Small intestine (tissue), 7 donors: ENCODE measurements at regions not wholly inside any gene's neighbourhood (a gene's known extent, or its start where the extent isn't known, plus 50 kb on each side); places are given as distances from the start of the nearest gene placed in this dataset.

Experiments
- DNase-seq, 2 donors: peaks; one replicate each; pipeline versions ENCODE4 v3.0.0 to v3.0.0-alpha.2; 2013
- FAIRE-seq: peaks from 2 replicates; lab custom pipeline; 2012; peaks lifted over from hg19 to GRCh38; lab: Jason Lieb, UNC
- H3K27ac ChIP-seq, 3 donors: one replicate each; pipeline ENCODE4 v1.5.1; 2013; ENCODE audit warnings: low read length in 2 of 3, mild to moderate bottlenecking in 2 of 3, control low read depth in 1 of 3, inconsistent platforms in 1 of 3, low read depth in 1 of 3, moderate library complexity in 1 of 3
- H3K27me3 ChIP-seq, 3 donors: one replicate each; pipeline ENCODE4 v1.6.1; 2013; ENCODE audit warnings: low read length in 3 of 3, inconsistent platforms in 1 of 3; ENCODE audit not compliant: control insufficient read depth in 3 of 3, insufficient read depth in 3 of 3
- H3K36me3 ChIP-seq, 3 donors: one replicate each; pipeline ENCODE4 v1.6.1; 2013; ENCODE audit warnings: low read length in 3 of 3, inconsistent platforms in 1 of 3, low read depth in 1 of 3, mild to moderate bottlenecking in 1 of 3, moderate library complexity in 1 of 3; ENCODE audit not compliant: control insufficient read depth in 3 of 3, insufficient read depth in 2 of 3
- H3K4me1 ChIP-seq, 3 donors: one replicate each; pipeline ENCODE4 v1.6.1; 2013; ENCODE audit warnings: low read length in 2 of 3, inconsistent platforms in 1 of 3, low read depth in 1 of 3, mild to moderate bottlenecking in 1 of 3, moderate library complexity in 1 of 3; ENCODE audit not compliant: control insufficient read depth in 3 of 3, insufficient read depth in 2 of 3
- H3K4me3 ChIP-seq, 3 donors: one replicate each; pipeline ENCODE4 v1.5.1; 2013; ENCODE audit warnings: low read length in 3 of 3, control low read depth in 1 of 3, inconsistent platforms in 1 of 3, low read depth in 1 of 3, mild to moderate bottlenecking in 1 of 3, moderate library complexity in 1 of 3
- H3K9me3 ChIP-seq, 2 donors: one replicate each; pipeline ENCODE4 v1.6.1; 2013; ENCODE audit warnings: low read depth in 1 of 2, low read length in 1 of 2; ENCODE audit not compliant: control insufficient read depth in 2 of 2, insufficient read depth in 1 of 2
- WGBS, 3 donors: extraction: QIAGEN DNeasy Blood & Tissue Kit; methylation state at CpG; one replicate each; pipeline ENCODE4 v1.1.7; 2013; 5-methylcytosine and 5-hydroxymethylcytosine counted together
- donor health status: healthy with polysubstance abuse.
- donor health status: control.
- donor health status: control.
- donor health status: Bipolar disorder and iron deficiency.
- donor health status: healthy.

DNA sequence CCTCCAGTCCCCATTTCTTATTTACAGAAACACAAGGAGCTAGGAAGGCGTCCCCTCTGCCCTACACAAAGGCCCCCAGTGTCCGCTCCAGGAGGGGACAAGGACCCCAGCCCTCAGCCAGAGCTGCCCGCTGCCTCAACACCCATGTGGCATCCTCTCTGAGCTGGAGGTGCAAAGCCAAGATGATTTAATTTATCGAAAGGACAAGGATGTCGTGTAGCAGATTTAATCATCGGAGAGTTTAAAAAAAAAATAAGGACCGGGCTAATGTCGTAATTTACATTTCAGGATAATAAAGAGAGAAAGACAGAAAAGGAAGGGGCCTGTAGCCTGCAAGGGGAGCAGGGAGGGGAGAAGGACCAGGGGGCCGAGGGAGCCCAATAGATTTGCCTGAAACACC, 68.3 kb upstream of the CASZ1 start:
- FAIRE-seq: no peak

DNA sequence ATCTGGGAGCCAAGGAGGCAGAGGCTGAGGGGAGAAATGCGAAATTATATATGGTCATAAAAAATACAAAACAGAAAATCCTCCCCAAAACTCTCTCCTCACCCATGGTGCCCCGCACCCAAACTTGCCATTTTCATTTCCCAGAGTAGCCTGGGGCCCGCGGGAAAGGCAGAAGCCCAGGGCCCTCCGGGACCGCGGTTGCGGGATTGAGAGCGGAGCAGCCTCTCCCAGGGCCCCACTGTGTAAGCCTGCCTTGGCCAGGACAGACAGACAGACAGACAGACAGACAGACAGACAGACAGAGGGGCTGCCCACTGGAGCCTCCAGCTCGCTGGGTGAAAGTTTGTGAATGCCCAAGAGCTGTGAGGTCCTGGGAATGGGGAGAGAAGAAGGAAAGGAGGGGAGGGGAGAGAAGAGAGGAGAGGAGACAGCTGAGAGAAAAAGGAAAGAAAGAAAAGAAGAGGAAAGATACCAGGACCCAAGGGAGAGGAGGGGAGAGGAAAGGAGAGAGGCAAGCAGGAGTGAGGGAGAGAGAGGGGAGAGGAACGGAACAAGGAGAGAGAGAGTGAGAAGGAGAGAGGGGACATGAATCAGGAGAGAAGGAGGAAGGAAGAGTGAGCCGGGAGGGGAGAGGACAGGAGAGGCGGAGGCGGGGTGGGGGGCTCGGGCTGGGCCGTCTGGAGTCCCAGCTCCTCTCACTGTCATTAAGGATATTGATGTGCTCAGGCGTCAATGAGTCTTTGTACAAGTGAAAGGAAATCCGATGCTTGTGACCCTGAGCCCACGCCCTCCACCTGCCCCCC, 69.3 kb upstream of the CASZ1 start:
- FAIRE-seq (no peak), DNase-seq (no peak)
- Histone ChIP-seq H3K4me3 (no peak overlapping the region), H3K27me3 (peaks cover 0 to 33% (median 5%) of the 10 kb centered on the region in 3 donors), H3K4me1 (peaks cover 0 to 25% (median 0%) of the 10 kb centered on the region in 3 donors), H3K9me3 (no peaks in the 10 kb centered on the region), H3K27ac (no peak overlapping the region), H3K36me3 (no peaks in the 10 kb centered on the region)
- 56 to 73% (median 68%) methylated on average over 18 to 19 of the region's 19 CpGs for WGBS, 3 donors

More for the DNA sequence above, 68.3 kb upstream of the CASZ1 start:
- no peaks in the 10 kb centered on the region for H3K36me3 ChIP-seq
- H3K27ac ChIP-seq: no peak overlapping the region
- H3K27me3 ChIP-seq: peaks cover 0 to 34% (median 5%) of the 10 kb centered on the region in 3 donors
- H3K4me1 ChIP-seq: peaks cover 0 to 25% (median 0%) of the 10 kb centered on the region in 3 donors
- H3K4me3 ChIP-seq: no peak overlapping the region
- WGBS, 3 donors: 78 to 92% (median 81%) methylated on average over 9 of the region's 9 CpGs
- no peaks in the 10 kb centered on the region for H3K9me3 ChIP-seq
- DNase-seq: no peak

DNA sequence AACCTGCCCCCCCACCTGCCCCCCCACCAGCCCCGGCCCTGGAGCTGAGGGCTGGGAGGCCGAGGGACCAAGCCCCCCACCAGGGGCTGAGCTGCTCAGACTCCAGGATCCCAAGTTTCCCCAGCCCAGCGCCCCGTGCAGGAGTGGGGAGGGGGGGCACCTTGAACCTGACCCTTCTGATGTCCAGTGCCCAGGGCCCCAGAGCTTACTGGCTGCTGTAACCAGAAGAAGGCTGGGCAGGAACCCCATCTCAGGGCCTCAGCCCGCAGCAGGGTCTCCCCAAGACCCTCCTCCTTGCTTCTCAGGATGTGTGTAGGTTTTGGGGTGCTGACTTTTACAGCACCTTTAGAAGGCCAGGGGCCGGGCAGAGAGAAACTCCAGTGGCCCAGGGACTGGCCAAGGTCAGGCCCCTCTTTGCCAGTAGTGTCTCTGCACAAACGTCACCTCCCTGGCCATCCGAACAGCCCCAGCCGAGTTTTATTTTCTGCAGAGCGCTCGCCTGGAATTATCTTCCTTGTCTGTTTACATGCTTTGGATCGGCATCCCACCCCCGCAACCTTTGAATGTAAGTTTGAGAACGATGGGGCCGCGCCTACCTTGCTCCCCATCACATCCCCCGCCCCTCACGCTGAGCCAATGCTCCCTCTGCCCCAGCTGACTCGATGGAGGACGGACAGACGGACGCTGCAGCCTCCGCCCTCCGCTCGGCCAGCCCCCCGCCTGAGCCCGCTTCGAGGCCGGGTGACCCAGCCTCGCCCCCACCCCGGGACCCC, 70.1 kb upstream of the CASZ1 start:
- Histone ChIP-seq H3K4me3 (peak overlapping the region; percentile 21 to 54 (median 37)), H3K27ac (no peak overlapping the region), H3K9me3 (no peaks in the 10 kb centered on the region), H3K36me3 (no peaks in the 10 kb centered on the region), H3K4me1 (peaks cover 0 to 25% (median 0%) of the 10 kb centered on the region in 3 donors), H3K27me3 (peaks cover 0 to 29% (median 4%) of the 10 kb centered on the region in 3 donors)
- DNase-seq (peak; percentile 30 to 36), FAIRE-seq (no peak)
- WGBS, 3 donors: 5 to 9% (median 7%) methylated on average over 26 to 31 of the region's 31 CpGs

DNA sequence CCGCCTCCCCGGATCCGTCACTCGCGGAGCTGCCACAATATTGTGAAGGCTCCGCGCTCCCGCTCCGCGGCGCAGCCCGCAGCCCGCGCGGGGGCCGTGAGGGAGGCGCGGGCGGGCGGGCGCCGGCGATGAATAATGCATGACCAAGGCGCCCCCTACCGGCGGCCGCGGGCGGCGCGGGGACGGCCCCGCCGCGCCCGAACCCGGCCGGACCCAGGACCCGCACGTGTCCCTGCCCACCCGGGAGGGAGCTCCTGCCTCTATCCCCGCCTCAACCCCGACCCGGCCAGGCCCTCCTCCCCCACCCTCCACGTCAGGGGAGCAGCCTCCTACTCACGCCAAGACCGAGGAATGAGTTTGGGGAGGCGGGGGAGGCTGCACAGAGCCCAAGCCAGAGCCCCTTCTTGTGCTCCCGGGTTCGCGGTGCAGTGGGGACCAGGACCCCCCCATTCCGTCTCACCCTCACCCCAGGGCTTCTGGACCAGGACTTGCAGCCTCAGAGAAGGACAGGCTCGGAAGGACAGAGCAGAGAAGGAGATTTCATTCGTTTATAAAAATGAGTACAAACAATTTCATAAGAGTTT, 70.8 kb upstream of the CASZ1 start:
- H3K36me3 ChIP-seq: no peaks in the 10 kb centered on the region
- DNase-seq (peak; percentile 52 to 76), FAIRE-seq (no peak)
- H3K27me3 ChIP-seq: peaks cover 0 to 29% (median 4%) of the 10 kb centered on the region in 3 donors
- WGBS, 3 donors: 1 to 4% (median 2%) methylated on average over 25 to 54 of the region's 54 CpGs
- H3K9me3 ChIP-seq: no peaks in the 10 kb centered on the region
- H3K4me1 ChIP-seq: peaks cover 0 to 25% (median 0%) of the 10 kb centered on the region in 3 donors
- peak overlapping the region; percentile 21 to 54 (median 24) for H3K4me3 ChIP-seq
- H3K27ac ChIP-seq: no peak overlapping the region

DNA sequence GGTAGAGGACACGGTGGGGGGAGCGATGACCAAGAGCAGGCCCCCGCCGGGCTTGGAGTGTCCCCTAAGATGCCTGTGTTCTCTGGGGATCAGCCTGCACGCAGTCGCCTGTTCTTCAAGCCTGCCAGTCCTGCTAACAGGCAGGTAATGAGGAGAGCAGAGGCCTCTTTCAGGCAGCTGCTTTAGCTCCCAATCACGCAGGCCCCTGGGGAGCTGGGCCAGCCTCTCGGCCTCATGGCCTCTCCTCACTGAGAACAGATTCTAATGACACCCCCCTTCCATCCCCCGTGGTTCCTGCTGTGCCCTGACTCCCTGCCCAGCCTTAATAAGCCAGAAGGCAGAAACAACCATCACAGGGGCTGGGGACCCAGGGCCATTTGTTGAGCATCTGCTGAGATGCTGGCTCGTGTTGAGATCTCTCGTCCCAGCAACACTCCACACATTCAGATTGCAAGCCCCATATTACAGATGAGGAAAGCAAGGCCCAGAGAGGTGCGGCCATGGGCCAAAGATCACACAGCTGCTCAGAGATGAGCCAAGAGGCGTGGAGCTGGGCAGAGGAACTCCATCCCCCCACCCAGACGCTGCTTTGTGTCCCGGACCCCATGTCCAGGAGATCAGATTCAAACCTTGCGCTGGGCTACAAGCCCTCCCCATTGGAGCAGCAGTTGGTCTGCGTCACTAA, 71.6 kb upstream of the CASZ1 start:
- Histone ChIP-seq H3K27ac (no peak overlapping the region), H3K4me1 (peaks cover 0 to 25% (median 0%) of the 10 kb centered on the region in 3 donors), H3K27me3 (peaks cover 0 to 29% (median 4%) of the 10 kb centered on the region in 3 donors), H3K4me3 (no peak overlapping the region), H3K36me3 (no peaks in the 10 kb centered on the region), H3K9me3 (no peaks in the 10 kb centered on the region)
- DNase-seq (no peak), FAIRE-seq (no peak)
- 65 to 67% (median 67%) methylated on average over 17 of the region's 17 CpGs for WGBS, 3 donors

DNA sequence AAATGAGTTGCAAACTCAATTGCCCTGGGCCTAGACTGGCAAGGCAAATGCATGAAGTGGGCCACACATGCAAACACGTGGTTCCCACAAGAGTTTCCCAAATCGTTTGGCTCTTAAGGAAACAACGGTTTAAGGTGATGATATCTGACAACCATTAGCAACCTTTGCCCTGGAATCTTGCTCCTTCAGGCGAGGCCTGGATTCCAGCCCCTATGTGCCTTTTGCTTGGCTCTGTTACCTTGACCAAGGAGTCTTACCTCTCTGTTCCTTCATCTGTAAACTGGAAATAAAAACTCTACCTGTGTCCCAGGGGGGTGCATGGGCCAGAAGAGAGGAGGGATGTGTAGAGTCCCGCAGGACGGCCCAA, 72.1 kb upstream of the CASZ1 start:
- Histone ChIP-seq H3K27ac (no peak overlapping the region), H3K27me3 (peaks cover 0 to 29% (median 4%) of the 10 kb centered on the region in 3 donors), H3K9me3 (no peaks in the 10 kb centered on the region), H3K4me1 (peaks cover 0 to 25% (median 0%) of the 10 kb centered on the region in 3 donors), H3K36me3 (no peaks in the 10 kb centered on the region), H3K4me3 (no peak overlapping the region)
- DNase-seq (peak in 1 of 2 donors; percentile 79), FAIRE-seq (no peak)
- 41 to 56% (median 55%) methylated on average over 6 of the region's 6 CpGs for WGBS, 3 donors

DNA sequence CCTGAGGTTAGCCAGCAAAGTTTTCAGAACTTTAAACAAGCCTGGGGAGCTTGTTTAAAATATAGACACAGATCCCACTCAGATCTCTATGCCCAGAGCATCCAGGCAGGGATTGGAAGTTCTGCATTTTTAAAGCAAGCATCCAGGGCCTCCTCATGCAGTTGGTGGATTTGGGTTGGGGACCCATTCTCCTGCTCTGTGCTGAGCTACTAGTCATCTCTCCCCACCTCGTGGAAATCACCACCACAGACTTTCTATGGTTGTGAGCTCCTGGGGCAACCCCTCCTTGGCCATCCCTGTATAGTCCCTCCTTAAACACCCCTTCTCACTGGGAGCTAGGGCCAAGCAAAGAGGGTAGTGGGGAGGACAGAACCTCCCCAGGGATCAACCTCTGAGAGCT, 73.5 kb upstream of the CASZ1 start:
- no peak for DNase-seq
- FAIRE-seq: no peak

More for the DNA sequence above, 73.5 kb upstream of the CASZ1 start:
- Histone ChIP-seq H3K27me3 (peaks cover 0 to 19% (median 0%) of the 10 kb centered on the region in 3 donors), H3K9me3 (no peaks in the 10 kb centered on the region), H3K4me3 (no peak overlapping the region), H3K27ac (no peak overlapping the region), H3K36me3 (no peaks in the 10 kb centered on the region), H3K4me1 (peaks cover 0 to 19% (median 0%) of the 10 kb centered on the region in 3 donors)
- 18 to 47% (median 38%) methylated on average over 1 of the region's 1 CpG for WGBS, 3 donors
